NCI-H2227 (cell line): ENCODE measurements at regions not wholly inside any gene's neighbourhood (a gene's known extent, or its start where the extent isn't known, plus 50 kb on each side); places are given as distances from the start of the nearest gene placed in this dataset.
"Not testable (repeated sequence)": the region's sequence is repeated elsewhere in the genome, so short reads cannot be mapped to it uniquely, and the experiment has no call there.

Source experiments
- DNase-seq: peaks from one replicate; lab custom pipeline; 2025; ENCODE audit not compliant: unreplicated experiment; lab: John Stamatoyannopoulos, UW

DNA sequence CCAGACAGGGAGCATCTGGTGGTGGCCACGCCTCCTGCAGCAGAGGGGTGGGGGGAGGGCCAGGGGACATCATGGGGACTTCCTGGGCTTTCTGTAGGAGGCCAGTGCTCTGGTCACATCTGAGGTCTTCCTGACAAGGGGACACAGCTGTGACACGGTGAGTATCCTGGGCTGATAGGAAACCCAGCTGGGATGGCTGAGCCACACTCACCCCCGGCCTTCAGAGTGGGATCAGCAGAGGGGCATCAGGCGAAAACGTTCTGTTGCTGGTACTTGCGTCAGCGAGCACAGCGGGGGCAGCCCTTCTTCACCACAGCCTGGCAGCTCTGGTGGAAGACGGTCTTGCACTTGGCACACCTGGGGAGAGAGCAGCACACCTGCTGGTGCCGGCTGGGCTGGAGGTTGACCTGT is 122.9 kb upstream of the SMURF2 start:
- no peak for DNase-seq

DNA sequence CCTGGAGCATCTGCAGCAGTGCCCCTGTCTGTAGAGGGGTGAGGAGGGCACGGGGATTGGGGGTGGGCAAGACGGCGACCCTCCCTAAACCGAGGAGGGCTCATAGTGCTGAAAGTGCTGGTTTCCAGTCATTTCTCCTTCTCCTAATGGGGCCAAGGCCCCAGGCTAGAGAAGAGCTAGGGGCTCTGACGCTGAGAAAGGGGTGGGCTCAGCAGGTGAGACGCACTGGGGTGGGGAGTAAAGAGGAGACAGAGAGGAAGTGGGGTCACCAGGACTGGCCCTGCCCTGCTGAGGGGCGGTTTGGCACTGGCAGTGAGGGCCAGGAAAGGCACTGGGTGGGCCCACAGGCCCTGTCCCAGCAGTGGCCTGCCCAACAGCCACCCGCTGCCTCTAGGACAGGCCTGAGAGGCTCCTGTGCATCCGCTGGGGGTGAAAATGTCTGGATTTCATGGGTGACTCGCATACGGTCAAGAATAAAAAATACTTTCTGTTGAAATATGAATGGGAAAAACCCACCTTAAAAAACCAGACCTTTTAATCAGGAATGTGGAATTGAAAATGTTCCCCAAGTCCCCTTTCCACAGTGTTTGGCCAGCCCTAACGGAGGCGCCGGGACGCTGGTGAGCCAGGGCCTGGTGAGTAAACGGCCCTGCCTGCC is 122.4 kb upstream of the SMURF2 start:
- DNase-seq, result no peak

- DNase-seq, result no peak
Observed at GRCh38 chr17:64783556-64784352, 121.6 kb upstream of the SMURF2 start.

DNA sequence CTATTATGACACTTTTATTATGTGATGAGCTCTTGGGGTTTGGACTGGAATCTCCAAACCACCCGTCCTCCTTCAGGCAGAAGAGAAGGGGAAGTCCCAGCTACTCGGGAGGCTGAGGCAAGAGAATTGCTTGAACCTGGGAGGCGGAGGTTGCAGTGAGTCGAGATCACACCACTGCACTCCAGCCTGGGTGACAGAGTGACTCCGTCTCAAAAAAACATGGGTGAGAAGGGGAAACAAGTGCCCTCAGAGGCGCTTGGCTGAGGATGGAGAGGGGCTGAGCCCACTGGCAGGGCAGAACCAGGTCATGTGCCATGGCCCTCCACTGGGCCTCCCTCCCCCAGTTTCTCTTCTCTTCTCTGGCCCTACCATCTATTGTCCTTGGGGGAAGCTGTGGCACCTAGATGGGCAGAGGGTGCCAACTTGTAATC is 120.9 kb upstream of the SMURF2 start:
- DNase-seq, result no peak

DNA sequence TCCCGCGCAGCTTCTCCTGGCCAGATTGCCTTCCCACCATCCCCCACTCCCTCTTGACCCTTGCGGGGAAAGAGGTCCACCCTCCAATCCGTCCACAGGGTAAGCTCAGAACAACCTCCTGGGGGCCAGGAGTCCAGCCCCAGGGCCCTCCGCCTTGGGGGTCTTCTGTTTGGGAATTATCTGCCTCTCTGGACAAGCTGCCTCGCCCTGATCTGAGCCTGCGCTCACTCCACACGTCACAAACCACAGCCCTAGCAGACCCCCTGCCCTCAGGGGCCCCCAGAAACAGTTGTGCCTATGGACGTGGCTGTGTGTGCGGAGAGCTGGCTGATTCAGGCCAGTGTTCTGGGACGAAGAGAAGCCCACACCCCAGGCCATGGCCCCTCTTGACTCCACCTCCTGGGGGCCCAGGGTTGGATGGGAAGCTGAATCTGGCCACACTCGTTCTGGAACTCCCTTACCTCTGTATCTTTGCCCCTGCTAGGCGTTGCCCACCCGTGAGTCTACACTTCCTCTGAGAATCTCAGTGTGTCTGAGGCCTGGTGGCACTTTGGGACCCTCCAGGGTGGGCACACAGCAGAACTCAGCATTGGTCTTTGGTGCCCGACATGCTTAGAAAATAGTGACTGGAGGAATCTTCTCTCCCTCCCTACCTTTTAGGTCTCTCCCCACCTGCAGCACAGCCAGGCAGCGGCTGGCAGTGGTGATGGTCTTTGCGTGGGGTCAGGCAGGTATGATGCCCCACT is 119.9 kb upstream of the SMURF2 start:
- DNase-seq, result no peak

DNA sequence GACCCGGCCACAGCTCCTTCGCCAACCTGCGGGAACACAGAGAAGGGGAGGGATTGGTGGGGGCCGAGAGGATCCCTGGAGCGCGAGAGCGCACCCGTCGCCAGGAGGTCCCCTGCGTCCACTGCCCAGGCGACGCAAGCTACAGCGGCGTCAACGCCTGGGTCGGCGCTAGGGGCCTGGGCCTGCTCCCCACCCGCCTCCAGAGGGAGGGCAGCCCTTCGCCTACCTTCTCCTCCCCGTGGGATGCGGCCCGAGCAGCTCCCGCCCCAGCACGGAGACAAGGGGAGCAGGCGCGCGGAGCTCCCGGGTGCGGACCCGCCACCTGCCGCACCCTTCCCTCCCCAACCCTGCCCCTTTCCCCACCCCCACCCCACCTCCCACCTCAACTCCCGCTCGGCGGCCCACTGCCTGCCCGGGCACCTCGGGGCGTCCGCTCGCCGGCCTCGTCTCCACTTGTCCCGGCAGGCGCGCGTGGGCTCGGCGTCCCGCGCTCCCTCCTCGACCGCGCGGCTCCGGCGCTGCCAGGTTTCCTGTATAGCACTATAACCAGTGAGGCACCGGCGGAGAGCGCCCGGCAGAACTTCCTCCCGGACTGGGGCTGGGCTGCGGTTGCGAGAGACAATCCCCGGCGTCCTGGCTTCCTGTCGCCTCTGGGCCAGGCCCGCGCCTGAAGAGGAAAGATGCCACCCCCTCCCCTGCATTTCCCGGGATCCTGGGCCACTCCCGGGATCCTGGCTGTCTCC is 119.1 kb upstream of the SMURF2 start:
- DNase-seq, result peak; percentile 17

- peak; percentile 71 for DNase-seq
Observed at GRCh38 chr17:64780096-64781013, 118.2 kb upstream of the SMURF2 start.

DNA sequence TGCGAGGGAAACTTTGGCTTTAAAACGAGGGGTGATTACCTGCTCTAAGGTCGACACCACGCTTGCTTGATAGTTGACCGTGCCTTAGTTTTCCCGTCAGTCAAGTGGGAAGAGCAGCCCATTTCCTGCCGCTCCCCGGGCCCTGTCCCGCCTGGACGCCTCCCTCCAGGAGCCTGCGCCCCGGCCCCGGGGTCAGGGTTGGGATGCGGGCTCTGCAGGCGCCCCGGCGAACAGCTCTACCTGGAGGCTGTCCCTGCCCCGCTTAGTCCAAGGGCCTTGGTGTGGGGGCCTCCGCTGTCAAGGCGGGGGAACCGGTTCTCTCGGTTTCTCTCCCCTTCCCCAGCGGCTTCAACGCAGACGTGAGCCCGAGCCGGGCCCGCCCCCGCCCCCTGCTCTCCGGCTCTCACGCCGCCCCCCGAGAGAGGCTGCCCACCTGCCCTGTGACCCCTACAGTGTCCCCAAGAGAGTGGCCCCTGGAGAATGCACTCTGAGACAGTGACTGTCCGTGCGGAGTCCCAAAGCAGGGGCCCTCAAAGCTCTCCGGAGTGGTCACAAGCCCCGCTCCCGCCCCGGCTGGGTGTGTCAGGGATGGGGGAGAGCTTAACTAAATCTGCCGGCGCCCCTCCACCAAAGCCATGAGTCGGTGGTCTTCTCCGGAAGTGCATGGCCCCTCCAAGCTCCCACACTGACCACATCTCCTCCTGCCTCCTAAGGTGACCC is 117.4 kb upstream of the SMURF2 start:
- no peak for DNase-seq

- DNase-seq, result not testable (repeated sequence)
Observed at GRCh38 chr17:64779098-64779375, 116.9 kb upstream of the SMURF2 start.

- DNase-seq, result peak; percentile 67
Observed at GRCh38 chr17:64778240-64779097, 116.4 kb upstream of the SMURF2 start.

GRCh38 chr17:64777415-64778239 is 115.5 kb upstream of the SMURF2 start:
- DNase-seq, result peak; percentile 36

- peak; percentile 85 for DNase-seq
Observed at GRCh38 chr17:64776720-64777414, 114.8 kb upstream of the SMURF2 start.

GRCh38 chr17:64775701-64776570 is 113.8 kb upstream of the SMURF2 start:
- DNase-seq, result no peak

DNA sequence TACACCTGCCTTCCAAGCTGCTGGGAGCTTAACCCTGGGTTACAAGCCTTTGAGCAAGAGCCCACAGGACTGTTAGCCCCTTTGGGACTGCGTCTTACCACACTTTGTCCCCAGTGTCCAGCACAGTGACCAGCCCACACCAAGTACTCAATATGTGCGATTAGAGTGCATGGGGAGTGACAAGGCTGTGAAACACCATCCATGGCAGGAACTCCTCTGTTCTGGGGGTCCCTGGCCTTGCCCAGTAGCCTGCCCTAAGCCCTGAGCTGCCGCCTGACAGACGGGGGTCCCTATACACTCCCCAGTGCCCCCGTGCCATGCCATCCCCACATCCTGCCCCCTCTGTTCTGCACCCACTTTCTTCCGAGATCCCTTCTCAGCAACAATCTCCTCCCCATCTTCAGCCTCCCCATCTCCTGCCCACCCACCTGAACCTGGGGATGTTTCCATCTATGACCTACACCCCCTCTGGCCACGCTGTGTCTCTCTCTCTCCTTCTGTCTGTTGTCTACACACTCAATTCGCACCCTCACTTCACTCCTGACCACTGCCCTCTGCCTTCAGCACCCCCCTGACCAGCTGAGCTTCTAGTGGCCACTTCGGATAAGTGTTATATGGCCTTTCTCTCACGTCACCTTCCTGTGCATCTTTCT is 112.9 kb upstream of the SMURF2 start:
- DNase-seq, result no peak

- peak; percentile 13 for DNase-seq
Observed at GRCh38 chr17:64773836-64774761, 112.0 kb upstream of the SMURF2 start.
